B cell (primary cell): ENCODE measurements at regions not wholly inside any gene's neighbourhood (a gene's known extent, or its start where the extent isn't known, plus 50 kb on each side); places are given as distances from the start of the nearest gene placed in this dataset.

Experiments
- ATAC-seq: fragments of 200-7000 bp; cut with Tn5 transposase; one replicate; pipeline ENCODE4 v1.10.0; 2021; ENCODE audit warnings: low read depth, mild to moderate bottlenecking, moderate number of reproducible peaks, moderate library complexity
- CTCF ChIA-PET: fragments of 350-600 bp; sonication (Branson Sonifier 250); formaldehyde crosslinking; loops from one replicate; lab custom pipeline; 2021; ENCODE audit warnings: antibody characterized with exemption, inconsistent platforms; lab: Charles Lee
- POLR2A ChIA-PET: fragments of 350-600 bp; sonication (Branson Sonifier 250); formaldehyde crosslinking; loops from one replicate; lab custom pipeline; 2021; ENCODE audit warnings: antibody characterized with exemption; lab: Charles Lee
- DNase-seq: peaks from one replicate; pipeline ENCODE4 v3.0.0; 2013
- H2AFZ ChIP-seq: 2 replicates; pipeline ENCODE4 v1.6.1; 2012; ENCODE audit warnings: mild to moderate bottlenecking, low read depth, low read length; ENCODE audit not compliant: insufficient read depth, poor library complexity, severe bottlenecking
- H3K27ac ChIP-seq, 2 donors: 1 replicate in 1 of 2; 2 replicates in 1 of 2; pipeline ENCODE4 v1.5.1; 2012 to 2013; ENCODE audit warnings: low read length in 2 of 2, mild to moderate bottlenecking in 2 of 2, moderate library complexity in 1 of 2
- H3K27me3 ChIP-seq, 4 experiments: fragments of 200-600 bp in 1 of 4; sonication (generic) in 1 of 4; replicated peaks in 1 of 4; 1 replicate in 2 of 4; 2 replicates in 2 of 4; pipeline versions ENCODE4 v1.6.1 to v1.7.0; 2013 to 2016; ENCODE audit warnings: low read length in 3 of 4, mild to moderate bottlenecking in 2 of 4, mixed read lengths in 1 of 4, moderate library complexity in 1 of 4; ENCODE audit not compliant: insufficient read depth in 4 of 4, control insufficient read depth in 3 of 4; ENCODE audit errors: control extremely low read depth in 1 of 4
- H3K36me3 ChIP-seq, 2 experiments: replicated peaks in 1 of 2; 1 replicate in 1 of 2; 2 replicates in 1 of 2; pipeline versions ENCODE4 v1.6.1 to v1.7.1; 2013; ENCODE audit warnings: low read length in 1 of 2; ENCODE audit not compliant: insufficient read depth in 2 of 2, control insufficient read depth in 1 of 2; ENCODE audit errors: control extremely low read depth in 1 of 2, extremely low read depth in 1 of 2
- H3K4me1 ChIP-seq, 2 donors: fragments of 200-600 bp in 1 of 2; sonication (generic) in 1 of 2; 1 replicate in 1 of 2; 2 replicates in 1 of 2; pipeline versions ENCODE4 v1.5.1 to v1.6.1; 2013 to 2017; ENCODE audit warnings: low read length in 2 of 2; ENCODE audit not compliant: control insufficient read depth in 2 of 2, insufficient read depth in 2 of 2
- H3K4me2 ChIP-seq: replicated peaks from 2 replicates; pipeline ENCODE3; 2012; ENCODE audit warnings: mild to moderate bottlenecking, low read depth, low read length; ENCODE audit not compliant: poor library complexity, severe bottlenecking
- H3K4me3 ChIP-seq, 5 experiments: fragments of 200-600 bp in 1 of 5; sonication (generic) in 1 of 5; 1 replicate in 3 of 5; 2 replicates in 2 of 5; pipeline versions ENCODE4 v1.5.1 to v1.7.0; 2011 to 2016; ENCODE audit warnings: low read length in 4 of 5, mild to moderate bottlenecking in 4 of 5, low read depth in 2 of 5, control low read depth in 1 of 5, moderate library complexity in 1 of 5; ENCODE audit not compliant: insufficient read depth in 1 of 5; ENCODE audit errors: control extremely low read depth in 1 of 5, extremely low read depth in 1 of 5
- H3K79me2 ChIP-seq: fragments of 200-600 bp; sonication (generic); one replicate; pipeline ENCODE4 v1.6.0; 2016; ENCODE audit warnings: low read length; ENCODE audit not compliant: control insufficient read depth, insufficient read depth
- H3K9ac ChIP-seq: fragments of 200-600 bp; sonication (generic); 2 replicates; pipeline ENCODE4 v1.6.1; 2017; ENCODE audit warnings: mild to moderate bottlenecking, low read length, moderate library complexity
- H3K9me3 ChIP-seq, 3 donors: one replicate each; pipeline versions ENCODE4 v1.6.1 to v1.7.1; 2013; ENCODE audit warnings: low read length in 2 of 3; ENCODE audit not compliant: control insufficient read depth in 2 of 3, insufficient read depth in 1 of 3; ENCODE audit errors: control extremely low read depth in 1 of 3
- H4K20me1 ChIP-seq: 2 replicates; pipeline ENCODE4 v1.6.0; 2012; ENCODE audit warnings: mild to moderate bottlenecking, low read length; ENCODE audit not compliant: insufficient read depth, control insufficient read depth, poor library complexity, severe bottlenecking
- H3K27ac Mint-ChIP-seq: one replicate; pipeline ENCODE4 v1.8.0; 2021; ENCODE audit warnings: mixed read lengths
- H3K27me3 Mint-ChIP-seq: one replicate; pipeline ENCODE4 v1.8.0; 2021; ENCODE audit warnings: mixed read lengths
- H3K4me1 Mint-ChIP-seq: one replicate; pipeline ENCODE4 v1.8.0; 2021; ENCODE audit warnings: mixed read lengths
- H3K4me3 Mint-ChIP-seq: one replicate; pipeline ENCODE4 v1.8.0; 2021; ENCODE audit warnings: mixed read lengths
- H3K9me3 Mint-ChIP-seq: one replicate; pipeline ENCODE4 v1.8.0; 2022; ENCODE audit warnings: mixed read lengths; ENCODE audit not compliant: insufficient read depth
- EZH2 ChIP-seq: IDR thresholded peaks from 2 replicates; pipeline ENCODE4 v1.6.1; 2012; ENCODE audit warnings: borderline replicate concordance, low read depth, mild to moderate bottlenecking, moderate library complexity, low read length; ENCODE audit not compliant: insufficient read depth, poor library complexity, severe bottlenecking
- WGBS: methylation state at CpG from one replicate; pipeline ENCODE4 v1.1.5; 2013; ENCODE audit warnings: missing lambda C conversion rate; ENCODE audit not compliant: insufficient coverage; 5-methylcytosine and 5-hydroxymethylcytosine counted together
- intact Hi-C: fragments of 100-400 bp; cut with micrococcal nuclease; formaldehyde crosslinking; loops from one replicate; pipeline ENCODE4 v1.10.0; 2022
- TF ChIP-seq, protein P1 (sequence below): fragments of 200-600 bp; IDR thresholded peaks from one replicate; pipeline ENCODE4 v1.8.0; 2022; ENCODE audit warnings: antibody characterized with exemption, mild to moderate bottlenecking

GRCh38 chr1:29473161-29473855 lies 237.0 kb downstream of the PTPRU start:
- 82% methylated on average over 9 of the region's 9 CpGs for WGBS
- no peak overlapping the region for H3K4me3 Mint-ChIP-seq
- Histone ChIP-seq H4K20me1 (no peaks in the 10 kb centered on the region), H3K27me3 (peaks cover 0 to 9% (median 0%) of the 10 kb centered on the region in 4 experiments), H2AFZ (no peak overlapping the region), H3K36me3 (no peaks in the 10 kb centered on the region), H3K9me3 (peaks cover 0 to 3% (median 0%) of the 10 kb centered on the region in 3 donors), H3K79me2 (no peaks in the 10 kb centered on the region), H3K9ac (no peak overlapping the region), H3K27ac (no peak overlapping the region), H3K4me2 (no peak overlapping the region), H3K4me1 (no peaks in the 10 kb centered on the region), H3K4me3 (no peak overlapping the region)
- ChIA-PET CTCF (no interaction called here), POLR2A (no interaction called here)
- DNase-seq (no peak), ATAC-seq (no peak)
- H3K27ac Mint-ChIP-seq: no peak overlapping the region
- intact Hi-C loops: no loop called here
- H3K27me3 Mint-ChIP-seq: peaks cover 57% of the 10 kb centered on the region
- H3K4me1 Mint-ChIP-seq: no peaks in the 10 kb centered on the region
- H3K9me3 Mint-ChIP-seq: no peaks in the 10 kb centered on the region
- TF ChIP-seq, protein P1, sequence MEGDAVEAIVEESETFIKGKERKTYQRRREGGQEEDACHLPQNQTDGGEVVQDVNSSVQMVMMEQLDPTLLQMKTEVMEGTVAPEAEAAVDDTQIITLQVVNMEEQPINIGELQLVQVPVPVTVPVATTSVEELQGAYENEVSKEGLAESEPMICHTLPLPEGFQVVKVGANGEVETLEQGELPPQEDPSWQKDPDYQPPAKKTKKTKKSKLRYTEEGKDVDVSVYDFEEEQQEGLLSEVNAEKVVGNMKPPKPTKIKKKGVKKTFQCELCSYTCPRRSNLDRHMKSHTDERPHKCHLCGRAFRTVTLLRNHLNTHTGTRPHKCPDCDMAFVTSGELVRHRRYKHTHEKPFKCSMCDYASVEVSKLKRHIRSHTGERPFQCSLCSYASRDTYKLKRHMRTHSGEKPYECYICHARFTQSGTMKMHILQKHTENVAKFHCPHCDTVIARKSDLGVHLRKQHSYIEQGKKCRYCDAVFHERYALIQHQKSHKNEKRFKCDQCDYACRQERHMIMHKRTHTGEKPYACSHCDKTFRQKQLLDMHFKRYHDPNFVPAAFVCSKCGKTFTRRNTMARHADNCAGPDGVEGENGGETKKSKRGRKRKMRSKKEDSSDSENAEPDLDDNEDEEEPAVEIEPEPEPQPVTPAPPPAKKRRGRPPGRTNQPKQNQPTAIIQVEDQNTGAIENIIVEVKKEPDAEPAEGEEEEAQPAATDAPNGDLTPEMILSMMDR: no peak
- no peak for TF ChIP-seq EZH2

DNA sequence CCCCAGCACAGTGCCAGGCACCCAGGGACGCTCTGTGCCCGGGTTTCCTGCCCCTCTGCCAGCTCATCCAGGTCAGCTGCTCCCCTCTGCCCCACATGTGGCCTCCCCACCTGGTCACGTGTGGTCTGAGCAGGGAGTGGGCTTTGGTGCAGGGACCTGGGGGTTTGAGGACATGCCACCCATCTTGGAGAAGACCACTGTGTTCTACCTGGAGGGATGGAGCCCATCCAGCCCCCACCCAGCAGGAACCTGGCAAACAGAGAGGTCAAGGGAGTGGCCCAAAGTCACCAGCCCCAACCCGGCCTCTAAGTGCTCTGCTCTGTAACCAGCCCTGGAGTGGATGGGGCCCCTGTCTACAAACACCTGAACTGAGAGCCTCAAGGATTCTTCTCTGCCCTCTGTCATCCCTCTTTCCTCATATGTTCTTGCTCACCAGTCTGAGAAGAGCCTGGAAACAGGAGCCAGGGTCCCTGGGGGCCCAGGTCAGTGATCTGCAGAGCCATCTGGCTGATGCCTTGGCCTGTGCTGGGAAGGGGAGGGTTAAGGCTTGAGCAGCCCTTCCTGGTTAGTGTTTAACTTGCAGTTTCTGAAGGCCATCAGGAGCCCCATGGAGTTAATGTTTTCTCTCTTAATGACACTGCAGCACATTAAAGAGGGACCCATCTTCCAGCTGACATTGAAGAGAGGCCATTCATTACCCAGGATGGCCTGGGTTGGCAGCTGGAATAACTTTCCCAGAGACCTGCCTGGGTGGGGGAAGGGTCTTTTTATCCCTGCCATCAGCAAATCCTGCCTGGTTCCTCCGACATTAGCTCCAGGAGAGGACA lies 235.4 kb downstream of the PTPRU start:
- H3K27me3 ChIP-seq: no peaks in the 10 kb centered on the region
- H3K9me3 Mint-ChIP-seq: no peaks in the 10 kb centered on the region
- intact Hi-C loops: no loop called here

More for the DNA sequence above, 235.4 kb downstream of the PTPRU start:
- H3K9ac ChIP-seq: no peak overlapping the region
- ATAC-seq (no peak), DNase-seq (no peak)
- H3K27ac ChIP-seq: no peak overlapping the region
- ChIA-PET CTCF (no interaction called here), POLR2A (no interaction called here)
- H3K4me3 ChIP-seq: no peak overlapping the region
- H4K20me1 ChIP-seq: no peaks in the 10 kb centered on the region
- no peaks in the 10 kb centered on the region for H3K79me2 ChIP-seq
- Mint-ChIP-seq H3K27me3 (peaks cover 47% of the 10 kb centered on the region), H3K27ac (no peak overlapping the region), H3K4me1 (no peaks in the 10 kb centered on the region), H3K4me3 (no peak overlapping the region)
- no peak overlapping the region for H3K4me2 ChIP-seq
- H3K4me1 ChIP-seq: no peaks in the 10 kb centered on the region
- WGBS: 63% methylated on average over 5 of the region's 5 CpGs
- no peaks in the 10 kb centered on the region for H3K36me3 ChIP-seq
- TF ChIP-seq, protein P1: no peak
- no peak for TF ChIP-seq EZH2
- H2AFZ ChIP-seq: no peak overlapping the region
- no peaks in the 10 kb centered on the region for H3K9me3 ChIP-seq
